ENCODE measurements at regions not wholly inside any gene's neighbourhood (a gene's known extent, or its start where the extent isn't known, plus 50 kb on each side); places are given as distances from the start of the nearest gene placed in this dataset.

DNA sequence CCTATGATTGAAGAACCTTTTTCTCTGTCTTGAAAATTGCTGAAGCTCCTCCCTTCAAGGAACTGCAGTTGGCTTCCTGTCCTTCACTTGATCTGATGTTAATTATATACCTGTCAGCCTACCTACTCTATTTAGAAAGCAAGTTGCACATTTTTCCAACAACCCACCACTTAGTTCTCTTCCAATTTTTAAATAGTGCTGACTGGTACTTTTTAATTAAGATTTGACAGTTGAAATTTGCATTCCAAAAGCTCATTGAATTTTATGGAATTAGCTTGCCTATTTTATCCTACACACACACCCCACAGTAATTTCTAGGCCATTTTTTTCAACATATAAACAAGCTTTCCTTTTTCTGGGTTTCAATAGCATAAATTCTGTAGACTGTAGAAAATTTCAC lies 820.3 kb upstream of the FAT3 start:
- TF ChIP-seq ZBTB7A (IDR thresholded peaks at IDR 0.05; ENCODE audit: low read depth) = no peak
- TF ChIP-seq TEAD4 (IDR thresholded peaks at IDR 0.05) = no peak
- no peak for TF ChIP-seq TAF1 (IDR thresholded peaks at IDR 0.05; ENCODE audit: low read depth)
- TF ChIP-seq NFIC (IDR thresholded peaks at IDR 0.05) = no peak
- no peak for TF ChIP-seq EGR1 (IDR thresholded peaks at IDR 0.05)
- no peak for TF ChIP-seq REST (IDR thresholded peaks at IDR 0.05; ENCODE audit: low read depth)
- TF ChIP-seq RAD21 (IDR thresholded peaks at IDR 0.05; ENCODE audit: low read depth) = no peak
- no peak for TF ChIP-seq YY1 (IDR thresholded peaks at IDR 0.05; ENCODE audit: low read depth)
- no peak for TF ChIP-seq CREB1 (IDR thresholded peaks at IDR 0.05; ENCODE audit: low read depth)
- TF ChIP-seq TCF12 (IDR thresholded peaks at IDR 0.05; ENCODE audit: low read depth) = no peak
- TF ChIP-seq CEBPB (IDR thresholded peaks at IDR 0.05) = no peak
- TF ChIP-seq MAX (IDR thresholded peaks at IDR 0.05) = no peak
- TF ChIP-seq, protein P1, sequence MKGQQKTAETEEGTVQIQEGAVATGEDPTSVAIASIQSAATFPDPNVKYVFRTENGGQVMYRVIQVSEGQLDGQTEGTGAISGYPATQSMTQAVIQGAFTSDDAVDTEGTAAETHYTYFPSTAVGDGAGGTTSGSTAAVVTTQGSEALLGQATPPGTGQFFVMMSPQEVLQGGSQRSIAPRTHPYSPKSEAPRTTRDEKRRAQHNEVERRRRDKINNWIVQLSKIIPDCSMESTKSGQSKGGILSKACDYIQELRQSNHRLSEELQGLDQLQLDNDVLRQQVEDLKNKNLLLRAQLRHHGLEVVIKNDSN (IDR thresholded peaks at IDR 0.05) = no peak
- no peak for TF ChIP-seq EP300 (IDR thresholded peaks at IDR 0.05; ENCODE audit: borderline replicate concordance)
- TF ChIP-seq FOXM1 (IDR thresholded peaks at IDR 0.05; ENCODE audit: borderline replicate concordance, low read depth) = no peak

DNA sequence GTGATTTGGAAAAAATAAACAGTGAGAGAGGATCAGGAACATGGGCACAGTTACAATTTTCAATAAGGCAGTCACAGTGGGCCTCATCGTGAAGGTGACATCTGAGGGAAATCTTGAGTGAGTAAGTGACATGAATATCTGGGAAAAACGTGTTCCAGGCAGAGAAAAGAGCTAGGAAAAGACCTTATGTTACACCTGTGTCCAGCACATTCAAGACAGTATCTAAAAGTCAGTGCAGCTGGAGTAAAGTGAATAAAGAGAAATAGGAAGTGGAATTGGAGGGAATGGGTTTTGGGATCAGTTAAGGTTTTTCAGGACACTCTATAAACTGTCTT lies 827.5 kb upstream of the FAT3 start:
- TF ChIP-seq, protein P1 (IDR thresholded peaks at IDR 0.05) = no peak
- TF ChIP-seq EP300 (IDR thresholded peaks at IDR 0.05; ENCODE audit: borderline replicate concordance) = no peak
- TF ChIP-seq TEAD4 (IDR thresholded peaks at IDR 0.05) = no peak
- TF ChIP-seq TAF1 (IDR thresholded peaks at IDR 0.05; ENCODE audit: low read depth) = no peak
- TF ChIP-seq MAX (IDR thresholded peaks at IDR 0.05) = no peak

GRCh38 chr11:91396236-91397133 lies 828.1 kb upstream of the FAT3 start:
- no peak for TF ChIP-seq NFIC (IDR thresholded peaks at IDR 0.05)
- no peak for TF ChIP-seq ZBTB7A (IDR thresholded peaks at IDR 0.05; ENCODE audit: low read depth)
- no peak for TF ChIP-seq CREB1 (IDR thresholded peaks at IDR 0.05; ENCODE audit: low read depth)
- no peak for TF ChIP-seq REST (IDR thresholded peaks at IDR 0.05; ENCODE audit: low read depth)
- no peak for TF ChIP-seq EGR1 (IDR thresholded peaks at IDR 0.05)
- TF ChIP-seq TAF1 (IDR thresholded peaks at IDR 0.05; ENCODE audit: low read depth) = no peak
- no peak for TF ChIP-seq CEBPB (IDR thresholded peaks at IDR 0.05)
- TF ChIP-seq MAX (IDR thresholded peaks at IDR 0.05) = no peak
- TF ChIP-seq TCF12 (IDR thresholded peaks at IDR 0.05; ENCODE audit: low read depth) = no peak
- TF ChIP-seq YY1 (IDR thresholded peaks at IDR 0.05; ENCODE audit: low read depth) = no peak
- TF ChIP-seq EP300 (IDR thresholded peaks at IDR 0.05; ENCODE audit: borderline replicate concordance) = no peak
- no peak for TF ChIP-seq FOXM1 (IDR thresholded peaks at IDR 0.05; ENCODE audit: borderline replicate concordance, low read depth)
- TF ChIP-seq RAD21 (IDR thresholded peaks at IDR 0.05; ENCODE audit: low read depth) = no peak
- TF ChIP-seq, protein P1 (IDR thresholded peaks at IDR 0.05) = no peak

DNA sequence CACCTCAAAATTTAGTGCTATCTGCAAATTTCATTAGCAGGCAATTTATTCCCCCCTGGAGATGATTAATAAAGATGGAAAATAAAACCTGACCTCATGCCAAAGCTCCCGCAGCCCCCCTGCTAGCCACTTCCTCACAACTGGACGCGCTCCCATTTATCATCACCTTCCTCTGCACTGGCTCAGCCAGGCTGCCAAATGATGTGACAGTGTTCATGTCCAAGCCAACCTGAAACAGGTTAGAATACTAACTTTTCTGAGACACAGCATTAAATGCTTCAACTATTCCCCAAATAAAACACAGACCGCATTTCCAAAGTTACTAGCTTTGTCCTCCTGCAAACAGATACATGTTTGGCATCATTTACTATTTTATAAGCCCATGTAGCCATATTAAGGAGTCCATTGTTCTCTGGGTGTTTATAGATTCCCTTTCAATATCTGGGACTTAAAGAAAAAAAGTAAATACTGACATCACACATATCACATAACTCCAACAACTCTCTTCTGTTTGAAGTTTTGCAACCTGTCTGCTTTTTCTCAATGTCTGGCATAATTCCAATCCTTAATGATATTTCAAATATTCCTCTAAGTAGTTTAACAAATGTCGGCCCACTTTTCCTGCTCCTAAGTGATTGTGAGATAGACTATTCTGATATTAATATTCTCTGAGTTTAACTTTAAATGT lies 829.7 kb upstream of the FAT3 start:
- TF ChIP-seq CEBPB (IDR thresholded peaks at IDR 0.05) = no peak
- TF ChIP-seq FOXM1 (IDR thresholded peaks at IDR 0.05; ENCODE audit: borderline replicate concordance, low read depth) = no peak
- no peak for TF ChIP-seq CREB1 (IDR thresholded peaks at IDR 0.05; ENCODE audit: low read depth)

All from Ishikawa (cell line).